GM21528 (cell line): ENCODE measurements at regions not wholly inside any gene's neighbourhood (a gene's known extent, or its start where the extent isn't known, plus 50 kb on each side); places are given as distances from the start of the nearest gene placed in this dataset.

Experiments
- ATAC-seq: cut with Tn5 transposase; IDR thresholded peaks from one replicate; pipeline ENCODE4 v1.9.1; 2021; ENCODE audit warnings: mild to moderate bottlenecking, moderate library complexity; ENCODE audit not compliant: unreplicated experiment, low FRiP score

- no peak for ATAC-seq
Observed at GRCh38 chr16:61596655-61597054, 439.6 kb downstream of the CDH8 start.

DNA sequence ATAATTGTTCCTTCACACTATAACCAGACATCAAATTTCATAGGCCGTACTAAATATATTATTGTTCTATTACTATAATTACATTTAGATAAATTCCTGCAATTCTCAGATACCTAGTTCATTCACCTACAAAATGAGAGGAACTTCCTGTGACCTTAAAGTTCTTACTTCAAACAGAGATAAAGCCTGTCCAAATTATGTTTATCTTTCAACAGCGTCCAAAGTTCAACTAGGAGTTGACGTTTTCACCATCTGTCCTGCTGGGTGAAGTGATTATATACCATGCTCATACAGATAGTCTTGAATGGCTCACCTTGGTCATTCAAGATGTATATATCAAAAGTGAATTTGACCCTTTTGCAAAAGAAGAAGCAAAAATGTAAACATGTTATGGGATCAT, 440.6 kb downstream of the CDH8 start:
- no peak for ATAC-seq

DNA sequence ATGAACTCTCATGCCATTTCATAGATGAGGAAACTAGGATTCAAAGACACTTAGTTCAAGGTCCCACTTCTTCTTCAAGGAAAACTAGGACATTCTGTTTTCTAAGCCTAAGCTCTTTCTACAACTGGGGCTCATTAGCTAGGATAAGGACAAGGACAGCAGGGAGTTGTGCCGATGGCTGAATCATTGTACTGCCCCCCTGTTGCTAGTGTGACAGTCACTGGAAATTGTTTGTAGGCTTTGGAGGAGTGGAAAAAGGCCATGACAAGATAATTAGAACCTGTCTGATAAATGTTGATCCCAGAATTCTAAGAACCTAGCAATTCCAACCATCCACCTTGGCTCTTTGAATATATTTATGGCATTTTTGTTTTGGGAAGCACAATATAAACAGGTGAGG, 445.7 kb downstream of the CDH8 start:
- no peak for ATAC-seq

- ATAC-seq, result no peak
Observed at GRCh38 chr16:61587526-61587925, 448.7 kb downstream of the CDH8 start.

GRCh38 chr16:61581417-61582046, 454.7 kb downstream of the CDH8 start:
- no peak for ATAC-seq

- ATAC-seq, result no peak
Observed at GRCh38 chr16:61580579-61580978, 455.7 kb downstream of the CDH8 start.

GRCh38 chr16:61579195-61579594, 457.0 kb downstream of the CDH8 start:
- no peak for ATAC-seq

DNA sequence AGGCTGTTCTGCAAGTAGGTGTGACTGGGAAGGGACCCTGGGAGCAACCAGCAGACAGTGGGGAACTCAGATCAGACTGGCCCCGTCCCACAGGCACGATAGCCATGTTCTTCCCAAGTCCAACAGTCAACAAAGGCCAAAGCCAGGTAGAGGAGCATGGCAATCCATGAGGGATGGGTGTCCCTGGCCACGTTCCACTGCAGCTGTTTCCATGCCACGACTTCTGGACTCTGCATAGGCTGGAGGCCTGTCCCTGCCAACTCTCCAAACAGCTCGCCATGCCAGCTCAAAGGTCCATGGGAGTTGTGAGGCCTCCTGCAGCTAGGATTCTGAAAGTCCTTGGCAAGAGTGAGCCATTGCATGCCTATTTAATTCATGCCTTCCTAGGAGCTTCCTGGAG, 459.8 kb downstream of the CDH8 start:
- ATAC-seq, result no peak

GRCh38 chr16:61575617-61576016, 460.6 kb downstream of the CDH8 start:
- no peak for ATAC-seq

- ATAC-seq, result no peak
Observed at GRCh38 chr16:61569028-61569427, 467.2 kb downstream of the CDH8 start.

DNA sequence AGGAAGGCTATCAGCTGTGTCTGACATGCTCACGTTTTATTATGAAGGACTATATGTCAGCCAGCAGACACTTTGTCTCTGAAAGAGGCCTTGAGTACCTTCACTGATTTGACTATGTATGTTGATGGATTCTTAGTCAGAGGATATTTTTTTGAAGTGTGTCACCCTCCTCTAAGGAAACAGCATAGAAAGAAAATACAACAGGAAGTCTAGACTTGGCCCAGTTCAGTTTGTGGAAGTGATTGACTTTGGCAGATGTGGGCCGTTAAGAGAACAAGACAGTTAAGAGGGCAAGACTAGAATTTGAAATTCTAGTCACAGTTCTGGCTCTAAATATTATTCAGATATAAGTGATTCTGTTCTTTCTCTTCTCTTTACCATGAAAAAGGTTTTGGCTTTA, 471.5 kb downstream of the CDH8 start:
- no peak for ATAC-seq

- ATAC-seq, result no peak
Observed at GRCh38 chr16:61555718-61556441, 480.4 kb downstream of the CDH8 start.

- no peak for ATAC-seq
Observed at GRCh38 chr16:61549327-61549726, 486.9 kb downstream of the CDH8 start.

DNA sequence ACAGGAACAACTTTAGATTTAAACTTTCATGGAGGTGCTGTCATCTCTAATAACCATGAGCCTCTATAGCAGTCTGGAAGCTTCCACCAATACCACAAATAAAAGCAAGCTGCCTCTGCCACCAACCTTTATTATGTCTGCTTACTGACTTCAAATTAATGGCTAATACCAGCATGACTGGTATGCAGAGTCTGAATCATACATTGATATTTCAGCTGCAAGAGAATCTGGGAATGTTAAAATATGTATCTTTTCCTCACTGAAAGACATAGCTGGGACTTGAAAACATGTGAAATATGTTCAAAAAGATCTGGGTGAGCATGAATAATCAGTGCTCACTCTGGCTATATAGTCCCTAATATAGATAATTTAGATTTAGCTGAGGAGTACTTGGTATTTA, 488.6 kb downstream of the CDH8 start:
- ATAC-seq, result no peak

GRCh38 chr16:61544165-61544564, 492.1 kb downstream of the CDH8 start:
- no peak for ATAC-seq

GRCh38 chr16:61540216-61540615, 496.0 kb downstream of the CDH8 start:
- no peak for ATAC-seq

DNA sequence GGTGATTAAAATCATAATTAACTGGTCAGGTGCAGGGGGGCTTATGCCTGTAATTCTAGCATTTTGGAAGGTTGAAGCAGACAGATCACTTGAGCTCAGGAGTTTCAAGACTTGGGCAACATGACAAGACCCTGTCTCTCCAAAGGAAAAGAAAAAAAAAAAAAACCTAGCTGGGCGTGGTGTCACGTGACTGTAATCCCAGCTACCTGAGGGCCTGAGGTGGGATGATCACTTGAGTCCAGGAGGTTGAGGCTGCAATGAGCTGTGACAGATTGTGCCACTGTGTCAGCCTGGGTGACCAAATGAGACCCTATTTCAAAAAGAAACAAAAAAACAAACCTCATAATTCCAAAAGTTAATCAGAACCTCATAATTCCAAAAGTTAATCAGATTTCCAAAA, 505.5 kb downstream of the CDH8 start:
- ATAC-seq, result no peak

DNA sequence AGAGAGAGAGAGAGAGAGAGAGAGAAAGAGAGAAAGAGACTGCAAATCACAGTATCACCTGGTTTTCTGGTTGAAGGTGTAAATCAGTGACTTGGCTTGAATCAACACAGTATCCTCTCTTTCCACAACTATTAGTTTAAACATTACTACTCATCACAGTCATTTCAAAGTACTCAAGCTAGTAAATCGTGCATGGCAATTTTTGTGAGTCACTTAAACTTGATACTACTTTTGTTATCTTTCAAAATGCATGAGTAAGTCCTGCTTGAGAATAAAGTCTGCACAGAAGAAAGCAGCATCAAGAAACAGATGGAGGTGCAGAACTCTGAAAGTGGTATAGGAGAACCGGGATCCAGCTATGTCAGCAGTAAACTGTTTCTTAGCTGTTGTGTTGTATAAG, 535.4 kb downstream of the CDH8 start:
- ATAC-seq, result no peak

GRCh38 chr16:61480250-61480649, 556.0 kb downstream of the CDH8 start:
- ATAC-seq, result no peak

DNA sequence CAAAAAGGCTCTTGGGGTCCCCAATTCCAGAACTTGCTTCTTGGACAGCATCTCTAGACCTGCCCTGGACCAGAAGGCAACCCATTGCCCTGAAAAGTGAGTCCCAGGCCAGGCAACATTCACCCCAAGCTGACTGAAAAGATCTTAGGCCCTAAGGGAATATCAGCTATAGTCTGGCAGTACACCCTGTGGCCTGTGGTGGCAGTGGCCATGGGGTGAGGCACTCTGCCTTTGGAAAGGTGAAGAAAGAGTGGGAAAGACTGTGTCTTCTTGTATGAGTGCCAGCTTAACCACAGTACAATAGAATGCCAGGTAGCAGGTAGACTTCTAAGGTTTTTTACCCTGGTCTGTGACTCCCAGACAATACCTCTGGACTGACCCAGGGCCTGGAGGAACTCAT, 564.5 kb downstream of the CDH8 start:
- ATAC-seq, result no peak

DNA sequence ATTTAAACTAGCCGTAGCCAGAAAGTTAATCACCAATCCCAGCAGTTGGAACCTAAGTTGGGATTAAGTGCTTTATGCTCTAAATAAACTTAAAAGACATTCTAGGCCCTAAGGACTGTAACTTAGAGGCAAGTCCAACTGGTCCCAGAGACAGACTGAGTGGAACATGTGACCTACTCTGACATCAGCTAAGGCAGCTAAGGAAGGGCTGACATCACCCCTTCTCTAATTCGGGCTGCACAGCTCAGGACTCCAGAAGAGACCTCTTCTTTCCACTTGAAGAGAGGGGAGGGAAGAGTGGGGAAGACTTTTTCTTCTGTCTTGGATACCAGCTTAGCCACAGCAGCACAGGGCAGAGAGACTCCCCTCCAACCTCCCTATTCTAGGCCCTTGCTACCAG, 565.2 kb downstream of the CDH8 start:
- ATAC-seq, result no peak

DNA sequence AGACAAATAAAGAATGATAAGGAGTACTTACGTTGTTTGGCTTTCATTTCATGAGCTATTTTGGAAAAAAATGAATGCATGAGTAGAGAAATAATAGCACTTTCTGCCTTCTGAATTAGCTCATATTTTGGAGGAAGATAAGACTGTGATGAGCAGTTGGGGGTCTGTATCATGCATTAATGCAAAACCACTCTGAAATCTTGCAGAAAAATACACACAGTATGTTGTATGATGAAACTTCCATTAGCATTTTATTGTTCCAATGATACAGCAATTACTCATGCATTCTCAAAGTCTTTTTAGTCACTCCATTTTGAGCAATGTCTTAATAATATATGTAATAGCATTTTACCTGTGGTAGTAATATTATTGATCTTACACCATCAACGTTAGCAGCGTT, 571.0 kb downstream of the CDH8 start:
- ATAC-seq, result no peak
